Neural progenitor cell (in vitro differentiated cells): ENCODE measurements at regions not wholly inside any gene's neighbourhood (a gene's known extent, or its start where the extent isn't known, plus 50 kb on each side); places are given as distances from the start of the nearest gene placed in this dataset.
"Not testable (repeated sequence)": the region's sequence is repeated elsewhere in the genome, so short reads cannot be mapped to it uniquely, and the experiment has no call there.

Source experiments
- EZH2 ChIP-seq: fragments of 200-600 bp; sonication (generic); IDR thresholded peaks from 2 replicates; pipeline ENCODE4 v1.6.1; 2017; ENCODE audit warnings: antibody characterized with exemption, mild to moderate bottlenecking, moderate library complexity
- TF ChIP-seq, protein P1 (sequence below): fragments of 200-600 bp; sonication (generic); IDR thresholded peaks from 2 replicates; pipeline ENCODE4 v1.5.1; 2017; ENCODE audit warnings: antibody characterized with exemption, mild to moderate bottlenecking

- TF ChIP-seq, protein P1, sequence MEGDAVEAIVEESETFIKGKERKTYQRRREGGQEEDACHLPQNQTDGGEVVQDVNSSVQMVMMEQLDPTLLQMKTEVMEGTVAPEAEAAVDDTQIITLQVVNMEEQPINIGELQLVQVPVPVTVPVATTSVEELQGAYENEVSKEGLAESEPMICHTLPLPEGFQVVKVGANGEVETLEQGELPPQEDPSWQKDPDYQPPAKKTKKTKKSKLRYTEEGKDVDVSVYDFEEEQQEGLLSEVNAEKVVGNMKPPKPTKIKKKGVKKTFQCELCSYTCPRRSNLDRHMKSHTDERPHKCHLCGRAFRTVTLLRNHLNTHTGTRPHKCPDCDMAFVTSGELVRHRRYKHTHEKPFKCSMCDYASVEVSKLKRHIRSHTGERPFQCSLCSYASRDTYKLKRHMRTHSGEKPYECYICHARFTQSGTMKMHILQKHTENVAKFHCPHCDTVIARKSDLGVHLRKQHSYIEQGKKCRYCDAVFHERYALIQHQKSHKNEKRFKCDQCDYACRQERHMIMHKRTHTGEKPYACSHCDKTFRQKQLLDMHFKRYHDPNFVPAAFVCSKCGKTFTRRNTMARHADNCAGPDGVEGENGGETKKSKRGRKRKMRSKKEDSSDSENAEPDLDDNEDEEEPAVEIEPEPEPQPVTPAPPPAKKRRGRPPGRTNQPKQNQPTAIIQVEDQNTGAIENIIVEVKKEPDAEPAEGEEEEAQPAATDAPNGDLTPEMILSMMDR, result not testable (repeated sequence)
- not testable (repeated sequence) for TF ChIP-seq EZH2
Measured at GRCh38 chr4:130772966-130773365, 1677.0 kb downstream of the C4orf33 start.
